Caki2 (cell line): ENCODE measurements at regions not wholly inside any gene's neighbourhood (a gene's known extent, or its start where the extent isn't known, plus 50 kb on each side); places are given as distances from the start of the nearest gene placed in this dataset.
A peak's percentile ranks its signal among the peaks of the same experiment; 100 is the strongest.

Source experiments
- DNase-seq: peaks from one replicate; pipeline ENCODE4 v3.0.0-alpha.2; 2015; ENCODE audit warnings: low read depth
- in situ Hi-C: cut with HindIII; loops from 2 replicates; pipeline ENCODE4 v1.10.0; 2016; ENCODE audit warnings: low sequenced_read_pairs, low pct_unique_long_range_greater_than_20kb, mixed read lengths

DNA sequence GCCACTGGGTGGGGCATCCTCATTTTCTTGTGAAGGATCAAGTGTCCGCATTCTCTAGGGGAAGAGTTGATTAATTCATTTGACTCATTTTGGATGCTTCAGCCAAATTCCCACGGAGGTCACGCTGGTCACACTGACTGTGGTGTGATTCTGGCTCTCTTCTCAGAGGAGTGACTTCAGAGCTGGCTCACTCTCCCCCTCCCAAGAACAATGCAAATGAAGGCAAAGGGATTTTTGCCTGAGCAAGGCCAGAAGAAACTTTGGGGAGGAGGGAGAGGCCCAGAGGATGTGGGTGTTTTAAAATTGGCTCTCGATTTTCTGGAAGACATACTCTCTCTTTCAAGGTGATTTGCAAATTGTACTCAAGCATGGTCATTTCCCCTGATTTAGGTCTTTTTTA is 51.1 kb upstream of the LMO2 start:
- in situ Hi-C loops: no loop called here
- peak; percentile 13 for DNase-seq

DNA sequence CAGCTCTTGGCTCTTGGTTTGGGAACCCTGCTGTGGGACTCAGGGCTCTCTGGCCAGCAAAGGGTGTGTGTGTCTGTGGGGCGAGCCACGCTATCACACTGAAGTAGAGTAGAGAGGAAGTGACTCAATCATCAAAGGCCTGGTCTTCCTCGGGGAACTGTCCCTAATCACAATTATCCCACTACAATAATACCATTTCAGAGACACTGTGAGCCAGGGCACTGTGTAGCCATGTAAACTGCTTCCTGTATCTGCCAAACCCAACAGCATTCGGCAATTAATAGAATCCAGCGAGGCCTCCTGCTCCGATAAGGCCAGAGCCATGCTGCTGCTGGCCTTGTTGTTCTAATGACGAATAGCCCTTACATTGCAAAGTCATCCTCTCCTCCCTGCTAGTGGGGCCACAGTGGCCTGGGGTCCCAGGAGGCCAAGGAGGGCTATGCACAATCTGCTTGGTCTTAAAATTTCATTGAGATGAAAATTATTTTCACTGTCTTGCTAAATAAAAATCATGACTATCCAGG is 49.8 kb upstream of the LMO2 start:
- in situ Hi-C loops: no loop called here
- DNase-seq: no peak
